GM12878 (cell line): ENCODE measurements at regions not wholly inside any gene's neighbourhood (a gene's known extent, or its start where the extent isn't known, plus 50 kb on each side); places are given as distances from the start of the nearest gene placed in this dataset.

Experiments used
- CTCF ChIP-seq, 3 experiments: IDR thresholded peaks in 2 of 3; conservative IDR thresholded peaks in 1 of 3; 2 replicates each; pipeline ENCODE4 v1.5.1; 2011; ENCODE audit warnings: low read depth in 3 of 3, low read length in 3 of 3, mild to moderate bottlenecking in 3 of 3, control low read depth in 2 of 3, moderate library complexity in 2 of 3, inconsistent platforms in 1 of 3, mixed read lengths in 1 of 3; ENCODE audit not compliant: control insufficient read depth in 2 of 3, insufficient read depth in 1 of 3; ENCODE audit errors: extremely low read depth in 1 of 3
- MXI1 ChIP-seq: fragments of 150-350 bp; IDR thresholded peaks from 2 replicates; pipeline ENCODE4 v1.6.1; 2011; ENCODE audit warnings: low read depth, mild to moderate bottlenecking, inconsistent platforms, low read length, improper control_type of control experiment
- NFXL1 ChIP-seq: fragments of 450-650 bp; IDR thresholded peaks from 2 replicates; pipeline ENCODE4 v1.6.1; 2017; ENCODE audit warnings: antibody characterized with exemption, mild to moderate bottlenecking, borderline replicate concordance
- RAD21 ChIP-seq: IDR thresholded peaks from 2 replicates; pipeline ENCODE4 v1.6.1; 2011; ENCODE audit warnings: mild to moderate bottlenecking, low read depth, low read length, moderate library complexity; ENCODE audit not compliant: insufficient read depth
- SUZ12 ChIP-seq: fragments of 200-600 bp; sonication (generic); IDR thresholded peaks from one replicate; pipeline ENCODE4 v1.6.1; 2018; ENCODE audit warnings: antibody characterized with exemption, mild to moderate bottlenecking; ENCODE audit not compliant: unreplicated experiment

DNA sequence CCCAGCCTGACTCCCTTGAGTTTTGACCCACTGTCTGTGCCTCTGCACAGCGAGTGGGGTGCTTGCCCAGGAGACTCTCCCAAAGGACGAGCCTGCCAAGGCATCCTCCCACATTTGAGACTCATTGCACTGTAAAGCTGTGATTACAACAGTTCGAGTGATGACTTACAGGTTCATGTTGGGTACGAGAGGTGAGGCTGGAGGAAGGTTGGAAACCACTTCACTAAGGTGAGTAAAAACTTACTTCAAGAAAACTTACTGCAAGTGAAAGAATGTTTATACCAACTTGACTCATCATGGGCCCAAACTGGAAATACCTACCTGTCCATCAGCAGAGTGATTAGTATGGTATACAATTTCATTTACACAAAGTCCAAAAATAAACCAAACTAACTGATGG is 360.1 kb upstream of the CDH11 start:
- TF ChIP-seq NFXL1: no peak
- TF ChIP-seq SUZ12: no peak
- no peak for TF ChIP-seq RAD21
- TF ChIP-seq MXI1: no peak
- no peak for TF ChIP-seq CTCF (IDR thresholded peaks at IDR 0.05 in 2 of 3, conservative IDR thresholded peaks at IDR 0.05 in 1 of 3; ENCODE audit: control insufficient read depth in 2 of 3, extremely low read depth in 1 of 3, insufficient read depth in 1 of 3, low read depth in 3 of 3, low read length in 3 of 3)
